Prostate gland (tissue), 2 donors: ENCODE measurements at regions not wholly inside any gene's neighbourhood (a gene's known extent, or its start where the extent isn't known, plus 50 kb on each side); places are given as distances from the start of the nearest gene placed in this dataset.

Experiments
- POLR2A ChIP-seq: fragments of 450-650 bp; IDR thresholded peaks from one replicate; pipeline ENCODE4 v1.6.1; 2016; ENCODE audit warnings: antibody characterized with exemption, mild to moderate bottlenecking
- TF ChIP-seq, protein P1 (sequence below), 4 experiments: fragments of 200-600 bp in 2 of 4; fragments of 450-650 bp in 2 of 4; sonication (generic) in 2 of 4; IDR thresholded peaks; 1 replicate in 3 of 4; 2 replicates in 1 of 4; pipeline ENCODE4 v1.5.1; 2016 to 2019; ENCODE audit warnings: antibody characterized with exemption in 4 of 4, mild to moderate bottlenecking in 2 of 4, moderate library complexity in 2 of 4

DNA sequence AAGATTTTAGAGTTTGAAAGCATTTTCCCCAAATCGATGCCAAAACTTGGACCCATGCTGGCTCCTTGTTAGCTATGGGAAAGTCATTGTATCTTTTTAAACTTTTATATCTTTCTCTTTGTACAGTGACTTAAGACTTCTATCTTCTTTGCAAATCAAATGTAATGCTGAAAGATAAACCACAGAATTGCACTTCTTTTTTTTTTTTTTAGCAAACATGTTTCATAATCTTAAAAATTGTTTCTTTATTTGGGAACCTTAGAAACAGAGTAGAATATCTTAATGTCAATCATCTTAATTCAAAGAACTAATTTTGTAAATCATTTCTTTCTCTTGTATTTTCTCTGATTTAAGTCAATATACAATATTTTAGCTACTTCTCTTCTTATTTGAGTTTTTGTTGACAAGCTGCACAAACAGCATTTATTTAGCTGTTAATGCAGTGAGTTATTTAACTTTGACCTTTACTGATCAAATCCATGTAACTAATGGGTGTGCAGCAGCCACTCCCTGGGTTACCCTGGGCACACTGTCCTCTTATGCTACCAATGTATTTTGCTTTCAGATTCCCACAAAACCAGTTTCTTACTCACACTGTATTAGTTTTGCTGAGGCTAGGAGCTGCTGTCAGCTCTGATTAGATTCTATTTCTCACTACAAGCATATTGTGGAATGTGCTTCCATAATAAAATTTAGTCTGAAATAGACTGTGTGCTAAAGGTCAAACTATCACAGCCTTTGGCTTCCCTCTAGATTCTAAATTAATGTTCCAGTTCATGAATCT is 279.6 kb downstream of the ADGB start:
- TF ChIP-seq POLR2A: no peak
- TF ChIP-seq, protein P1, sequence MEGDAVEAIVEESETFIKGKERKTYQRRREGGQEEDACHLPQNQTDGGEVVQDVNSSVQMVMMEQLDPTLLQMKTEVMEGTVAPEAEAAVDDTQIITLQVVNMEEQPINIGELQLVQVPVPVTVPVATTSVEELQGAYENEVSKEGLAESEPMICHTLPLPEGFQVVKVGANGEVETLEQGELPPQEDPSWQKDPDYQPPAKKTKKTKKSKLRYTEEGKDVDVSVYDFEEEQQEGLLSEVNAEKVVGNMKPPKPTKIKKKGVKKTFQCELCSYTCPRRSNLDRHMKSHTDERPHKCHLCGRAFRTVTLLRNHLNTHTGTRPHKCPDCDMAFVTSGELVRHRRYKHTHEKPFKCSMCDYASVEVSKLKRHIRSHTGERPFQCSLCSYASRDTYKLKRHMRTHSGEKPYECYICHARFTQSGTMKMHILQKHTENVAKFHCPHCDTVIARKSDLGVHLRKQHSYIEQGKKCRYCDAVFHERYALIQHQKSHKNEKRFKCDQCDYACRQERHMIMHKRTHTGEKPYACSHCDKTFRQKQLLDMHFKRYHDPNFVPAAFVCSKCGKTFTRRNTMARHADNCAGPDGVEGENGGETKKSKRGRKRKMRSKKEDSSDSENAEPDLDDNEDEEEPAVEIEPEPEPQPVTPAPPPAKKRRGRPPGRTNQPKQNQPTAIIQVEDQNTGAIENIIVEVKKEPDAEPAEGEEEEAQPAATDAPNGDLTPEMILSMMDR (IDR thresholded peaks at IDR 0.05): no peak
